ENCODE measurements at regions not wholly inside any gene's neighbourhood (a gene's known extent, or its start where the extent isn't known, plus 50 kb on each side); places are given as distances from the start of the nearest gene placed in this dataset.

- no peak for DNase-seq (ENCODE audit: low read depth in 2 of 2)
These were observed 106.3 kb downstream of the EBNA1BP2 start for GRCh38 chr1:43065616-43066399.

- DNase-seq (ENCODE audit: low read depth in 2 of 2), result no peak
These were observed 106.5 kb upstream of the SLC2A1 start for GRCh38 chr1:43065191-43065590.

DNA sequence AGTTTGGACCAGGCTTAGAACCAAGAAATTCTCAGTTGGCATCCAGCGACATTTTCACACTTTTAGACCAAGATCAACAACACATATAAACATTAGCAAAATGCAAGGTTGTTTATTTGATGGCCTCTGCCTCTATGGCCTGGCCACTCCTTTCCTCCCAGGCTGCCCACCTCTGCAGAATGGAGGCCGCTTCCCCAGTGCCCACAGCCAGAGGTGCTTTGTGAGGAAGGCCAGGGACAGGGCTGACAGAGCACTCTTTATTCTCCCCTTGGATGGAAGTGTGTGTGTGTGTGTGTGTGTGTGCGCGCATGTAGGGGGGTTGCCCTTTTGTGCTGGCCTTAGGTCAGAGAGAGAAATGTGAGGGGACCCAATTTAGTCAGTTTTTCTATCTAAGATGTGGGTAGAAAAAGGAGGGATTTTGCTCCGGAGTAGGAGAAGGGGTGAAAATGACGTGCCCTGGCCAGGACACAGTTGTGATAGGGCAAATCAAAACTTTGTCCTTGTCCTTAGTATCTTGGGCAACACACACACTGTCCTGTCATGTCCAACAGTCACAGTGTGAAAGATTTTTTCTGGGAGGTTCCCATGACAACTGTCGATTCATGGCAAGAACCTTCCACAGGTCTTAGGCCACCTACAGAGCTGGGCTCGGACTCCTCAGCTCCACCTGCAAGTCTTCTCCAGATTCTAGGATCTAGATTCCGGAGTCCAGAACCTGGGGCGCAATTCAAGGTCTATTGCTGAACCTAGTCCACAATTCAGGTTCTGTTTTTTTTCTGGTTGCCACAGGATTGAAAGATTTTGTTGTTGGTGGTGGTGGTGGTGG, 104.9 kb upstream of the SLC2A1 start:
- no peak for DNase-seq (ENCODE audit: low read depth in 2 of 2)

GRCh38 chr1:43062527-43063095, 103.9 kb upstream of the SLC2A1 start:
- no peak for DNase-seq (ENCODE audit: low read depth in 2 of 2)

- no peak for DNase-seq (ENCODE audit: low read depth in 2 of 2)
These were observed 103.1 kb upstream of the SLC2A1 start for GRCh38 chr1:43061757-43062156.

DNA sequence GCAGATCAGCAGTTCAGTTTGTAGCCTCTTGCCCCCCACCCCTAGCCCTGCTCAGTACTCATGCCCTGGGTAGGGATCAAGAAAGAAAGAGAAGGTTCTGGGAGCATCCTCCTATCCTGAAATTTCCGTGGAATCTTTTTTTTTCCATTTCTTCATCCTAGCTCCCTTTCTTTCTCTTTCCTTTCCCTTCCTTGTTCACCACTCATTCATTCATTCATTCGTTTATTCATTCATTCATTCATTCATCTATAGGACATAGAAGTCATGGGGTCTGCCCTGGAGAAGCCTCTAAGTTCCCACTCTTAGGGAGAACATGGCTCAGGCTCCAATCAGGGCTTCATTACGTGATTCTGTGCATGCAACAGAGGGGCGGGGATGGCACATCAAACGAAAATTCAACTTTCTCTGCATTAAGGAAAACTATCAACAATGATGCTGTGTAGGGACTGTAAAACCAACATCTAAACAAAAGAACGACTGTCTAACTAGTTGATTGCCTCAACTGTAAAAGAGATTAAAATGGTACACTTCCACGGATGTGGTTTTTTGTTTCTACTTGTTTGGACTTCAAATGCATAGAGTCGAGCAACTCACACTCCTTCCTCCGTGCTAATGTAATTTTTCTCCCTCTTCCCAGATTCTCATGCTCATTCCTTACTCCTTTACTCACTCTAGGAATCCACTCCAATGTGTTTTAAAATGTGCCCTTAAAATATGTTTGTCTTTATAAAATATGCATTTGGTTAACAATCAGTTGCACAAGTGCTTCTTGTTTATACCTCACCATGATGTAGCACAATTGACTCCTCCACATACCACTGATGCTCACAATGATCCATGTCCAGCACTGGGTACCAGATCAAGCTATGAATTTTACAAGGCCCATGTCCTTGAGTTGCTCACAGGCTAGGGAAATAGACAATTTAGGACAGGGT, 101.2 kb upstream of the SLC2A1 start:
- DNase-seq (ENCODE audit: low read depth in 2 of 2), result peak in 1 of 2 experiments; percentile 14

GRCh38 chr1:43058545-43059360, 100.1 kb upstream of the SLC2A1 start:
- peak; percentile 63 for DNase-seq (ENCODE audit: low read depth in 2 of 2)

DNA sequence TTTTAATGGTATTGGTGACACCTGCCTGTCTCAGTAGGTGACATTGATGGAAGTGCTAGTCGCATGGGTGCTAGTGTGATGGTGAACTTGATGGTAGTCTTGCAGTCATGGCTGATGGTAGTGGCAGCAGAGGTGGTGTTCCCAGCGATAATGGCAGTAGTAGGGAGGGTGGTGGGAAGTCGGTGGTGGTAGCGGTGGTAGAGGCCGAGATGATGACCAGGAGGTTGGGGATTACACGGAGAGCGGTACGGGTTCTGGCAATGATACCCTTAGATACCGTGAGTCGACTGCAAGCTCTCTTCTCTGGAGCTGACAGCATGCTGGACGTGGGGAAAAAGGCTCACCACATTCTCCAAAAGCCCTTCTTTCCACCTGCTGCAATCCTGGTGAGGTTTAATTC, 99.4 kb upstream of the SLC2A1 start:
- DNase-seq (ENCODE audit: low read depth in 2 of 2), result no peak

- no peak for DNase-seq (ENCODE audit: low read depth in 2 of 2)
These were observed 98.9 kb upstream of the SLC2A1 start for GRCh38 chr1:43057567-43057966.

DNA sequence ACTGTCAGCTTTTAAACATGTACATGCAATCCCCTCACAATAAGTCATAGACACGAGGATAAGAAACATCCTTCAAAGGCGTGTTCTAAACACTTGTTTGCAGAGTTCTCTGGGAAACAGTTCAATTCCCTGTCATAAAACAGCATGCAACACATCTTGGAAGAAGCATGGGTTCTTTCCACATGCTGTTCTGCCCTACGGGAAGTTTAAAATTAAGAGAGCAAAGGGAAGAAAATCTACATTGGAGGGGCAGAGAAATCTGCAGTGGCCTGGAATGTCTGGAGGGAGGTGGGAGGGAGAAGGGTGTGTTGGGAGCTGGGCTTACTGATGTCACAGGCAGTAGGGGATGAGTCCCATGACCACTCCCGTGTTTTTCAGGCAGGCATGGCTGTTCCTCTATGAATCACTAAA, 98.3 kb upstream of the SLC2A1 start:
- DNase-seq (ENCODE audit: low read depth in 2 of 2), result peak in 1 of 2 experiments; percentile 6

- no peak for DNase-seq (ENCODE audit: low read depth in 2 of 2)
These were observed 97.8 kb upstream of the SLC2A1 start for GRCh38 chr1:43056460-43056859.

- DNase-seq (ENCODE audit: low read depth in 2 of 2), result no peak
These were observed 96.3 kb upstream of the SLC2A1 start for GRCh38 chr1:43054961-43055360.

DNA sequence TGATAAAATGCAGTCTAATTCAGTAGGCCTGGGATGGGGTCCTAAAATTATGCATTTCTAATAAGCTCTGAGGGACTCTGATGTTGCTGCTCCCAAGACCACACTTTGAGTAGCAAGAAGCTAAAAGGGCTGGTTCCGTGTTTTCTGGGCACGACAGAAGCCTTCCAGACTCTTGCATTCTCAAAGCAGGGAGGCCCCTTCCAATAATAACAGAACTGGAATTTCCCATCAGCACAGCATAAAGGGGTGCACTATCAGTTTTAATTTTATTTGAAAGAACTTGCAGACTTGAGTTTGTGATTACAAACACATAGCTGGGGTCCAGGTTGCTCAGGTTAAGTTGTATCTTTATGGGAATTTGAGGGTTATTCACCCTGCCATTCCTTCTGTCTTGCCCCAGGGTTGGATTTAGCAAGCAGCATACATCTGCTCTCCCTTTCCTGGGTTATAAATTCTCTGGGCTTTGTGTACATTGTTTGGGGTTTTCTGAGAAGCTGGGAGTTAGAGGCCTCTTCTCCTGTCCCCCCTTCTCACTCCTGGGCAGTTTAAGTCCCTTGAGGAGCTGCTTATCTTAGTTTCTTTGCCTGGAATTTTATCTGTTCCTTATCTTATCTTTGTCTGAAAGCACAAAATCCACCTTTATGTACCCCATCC, 94.2 kb upstream of the SLC2A1 start:
- DNase-seq (ENCODE audit: low read depth in 2 of 2), result no peak

DNA sequence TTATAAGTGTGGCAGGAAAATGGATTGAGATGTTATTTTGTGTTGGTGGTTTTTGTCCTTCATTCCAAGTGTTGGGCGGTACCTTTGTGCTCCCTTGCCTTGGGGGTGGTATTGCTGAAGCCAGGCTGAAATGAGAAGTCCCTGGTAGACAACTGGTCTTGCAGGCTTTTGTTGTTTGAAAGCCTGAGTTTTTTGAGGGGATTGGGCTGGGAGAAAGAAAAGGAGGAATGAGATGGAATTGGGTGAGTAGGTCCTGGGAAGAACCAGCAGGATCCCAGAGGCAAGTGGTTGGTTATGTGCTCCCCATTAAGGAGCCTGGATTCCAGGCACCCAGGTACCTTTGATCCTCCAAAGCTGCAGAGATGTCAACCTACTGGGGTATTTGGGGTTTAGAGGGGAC, 93.7 kb upstream of the SLC2A1 start:
- DNase-seq (ENCODE audit: low read depth in 2 of 2), result no peak

- peak; percentile 31 to 35 for DNase-seq (ENCODE audit: low read depth in 2 of 2)
These were observed 90.8 kb upstream of the SLC2A1 start for GRCh38 chr1:43049481-43049880.

DNA sequence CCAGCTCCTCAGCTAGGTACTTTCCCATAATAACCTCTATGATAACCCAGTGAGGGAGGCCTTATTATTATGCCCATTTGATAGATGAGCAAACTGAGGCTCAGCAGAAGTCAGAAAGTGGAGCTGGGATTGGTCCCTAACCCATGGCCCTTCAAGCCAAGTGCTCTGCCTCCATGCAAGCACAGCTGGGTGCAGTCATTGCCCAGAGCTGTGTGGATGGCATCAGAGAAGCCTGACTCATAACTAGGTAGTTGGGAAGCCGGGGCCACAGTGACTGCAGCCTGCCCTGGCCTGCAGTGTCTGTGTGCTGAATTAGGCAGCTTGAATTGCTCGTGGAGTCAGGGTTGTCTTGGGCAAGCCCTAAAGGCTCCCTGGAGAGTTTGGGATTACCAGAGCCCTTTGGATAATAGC, 89.9 kb upstream of the SLC2A1 start:
- no peak for DNase-seq (ENCODE audit: low read depth in 2 of 2)

- DNase-seq (ENCODE audit: low read depth in 2 of 2), result no peak
These were observed 88.5 kb upstream of the SLC2A1 start for GRCh38 chr1:43047135-43047534.

GRCh38 chr1:43044572-43045361, 86.1 kb upstream of the SLC2A1 start:
- DNase-seq (ENCODE audit: low read depth in 2 of 2), result no peak

GRCh38 chr1:43043695-43044094, 85.0 kb upstream of the SLC2A1 start:
- DNase-seq (ENCODE audit: low read depth in 2 of 2), result no peak

Data from fibroblast of skin of left biceps (primary cell).